HG03280 (cell line): ENCODE measurements at regions not wholly inside any gene's neighbourhood (a gene's known extent, or its start where the extent isn't known, plus 50 kb on each side); places are given as distances from the start of the nearest gene placed in this dataset.
"Not testable (repeated sequence)": the region's sequence is repeated elsewhere in the genome, so short reads cannot be mapped to it uniquely, and the experiment has no call there.

Experiments
- ATAC-seq: cut with Tn5 transposase; IDR thresholded peaks from one replicate; pipeline ENCODE4 v1.9.1; 2021; ENCODE audit warnings: mild to moderate bottlenecking, moderate library complexity; ENCODE audit not compliant: unreplicated experiment

- ATAC-seq = not testable (repeated sequence)
These were observed 900.2 kb upstream of the PRKX start for GRCh38 chrX:4613651-4614050.

DNA sequence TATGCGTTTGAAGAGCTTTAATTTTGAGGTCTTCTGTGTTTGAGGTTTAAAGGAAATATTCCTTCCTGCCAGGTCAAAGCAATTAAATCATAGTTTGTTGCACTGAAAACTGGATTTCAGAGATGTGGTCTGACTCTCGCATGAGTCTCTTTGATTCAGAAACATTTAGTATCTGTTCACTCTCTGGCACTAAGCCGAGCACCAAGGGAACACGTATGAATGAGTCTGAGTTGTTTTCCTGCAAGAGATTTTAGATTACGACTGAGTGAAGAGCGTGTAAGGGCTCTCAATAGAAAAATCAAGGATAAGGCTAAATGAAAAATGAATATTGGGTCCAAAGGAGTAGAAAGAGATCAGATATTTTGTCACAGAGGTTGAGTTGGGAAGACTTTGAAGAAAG is 875.4 kb upstream of the PRKX start:
- no peak for ATAC-seq

DNA sequence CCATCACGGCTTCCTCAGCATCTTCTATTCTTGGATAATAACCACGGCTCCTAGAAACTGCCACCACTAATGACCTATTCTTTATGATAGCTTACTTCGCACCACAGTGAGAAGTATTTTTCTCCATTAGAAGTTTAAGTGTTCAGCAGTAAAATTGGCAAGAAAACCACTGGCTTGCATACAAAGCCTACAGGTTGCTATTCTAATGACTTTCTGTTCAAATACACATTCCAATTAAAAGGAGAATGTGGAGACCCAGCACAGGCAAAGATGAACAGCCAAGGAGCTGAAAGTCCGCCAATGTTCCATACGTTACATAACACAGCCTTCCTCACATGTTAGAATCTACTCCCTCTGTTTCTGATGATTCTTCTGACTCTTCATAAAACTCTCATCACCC is 875.0 kb upstream of the PRKX start:
- no peak for ATAC-seq

- ATAC-seq = no peak
These were observed 874.6 kb upstream of the PRKX start for GRCh38 chrX:4588056-4588455.

DNA sequence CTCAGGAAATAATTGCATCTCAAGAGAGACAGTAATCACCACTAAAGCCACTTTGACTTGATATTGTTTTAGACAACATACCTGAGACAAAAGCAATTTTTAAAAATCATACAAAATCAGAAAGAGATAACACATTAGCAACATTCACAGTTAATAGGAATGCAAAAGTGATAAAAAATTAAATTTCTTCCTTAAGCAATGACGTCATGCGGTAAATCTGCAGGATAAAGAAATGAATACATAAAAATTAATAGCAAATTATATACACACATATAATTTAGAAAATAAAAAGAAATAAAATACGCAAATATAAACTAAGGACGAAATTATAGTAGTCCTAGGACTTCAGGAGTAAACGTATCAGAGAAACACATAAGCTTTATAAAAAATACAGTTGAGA is 866.5 kb upstream of the PRKX start:
- ATAC-seq = no peak

GRCh38 chrX:4579480-4579879 is 866.0 kb upstream of the PRKX start:
- no peak for ATAC-seq

DNA sequence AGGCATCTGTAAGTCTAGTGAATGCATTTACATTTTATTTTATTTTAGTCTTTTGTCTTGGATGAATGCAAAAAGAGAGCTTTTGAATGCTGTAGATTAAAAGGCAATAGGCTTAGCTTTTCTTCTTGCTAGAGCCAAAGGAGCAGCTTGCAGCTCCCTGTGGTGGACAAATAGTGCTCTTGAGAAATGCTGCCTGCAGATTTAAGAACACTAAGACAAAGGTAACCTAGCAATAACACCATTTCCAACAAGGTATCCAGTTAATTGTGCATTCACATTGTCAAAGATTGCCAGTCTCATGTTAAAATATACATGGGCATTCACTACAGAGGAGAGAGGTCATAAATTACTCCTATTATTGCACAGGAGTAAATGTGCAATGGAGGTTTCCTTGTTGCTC is 859.2 kb upstream of the PRKX start:
- ATAC-seq = no peak

DNA sequence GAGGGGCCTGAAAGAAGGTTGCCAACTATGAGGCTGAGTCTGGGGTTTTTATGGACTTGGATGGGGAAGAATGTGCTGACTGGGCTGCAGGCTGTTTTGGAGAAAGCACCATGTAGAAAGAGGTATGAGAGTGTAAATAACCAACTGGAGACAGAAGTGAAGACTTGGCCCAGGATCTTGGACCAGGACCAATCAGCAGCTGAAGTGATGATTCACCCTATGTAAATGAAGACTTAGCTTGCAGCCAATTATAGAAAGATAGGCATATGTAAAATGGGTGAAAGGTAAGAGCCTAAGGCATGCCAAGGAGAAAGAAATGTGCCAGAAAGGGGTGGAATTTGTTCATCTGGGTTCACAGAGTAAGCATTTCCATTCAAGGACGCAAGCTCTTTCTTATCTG is 856.7 kb upstream of the PRKX start:
- ATAC-seq = no peak

- ATAC-seq = no peak
These were observed 846.7 kb upstream of the PRKX start for GRCh38 chrX:4560192-4560591.

DNA sequence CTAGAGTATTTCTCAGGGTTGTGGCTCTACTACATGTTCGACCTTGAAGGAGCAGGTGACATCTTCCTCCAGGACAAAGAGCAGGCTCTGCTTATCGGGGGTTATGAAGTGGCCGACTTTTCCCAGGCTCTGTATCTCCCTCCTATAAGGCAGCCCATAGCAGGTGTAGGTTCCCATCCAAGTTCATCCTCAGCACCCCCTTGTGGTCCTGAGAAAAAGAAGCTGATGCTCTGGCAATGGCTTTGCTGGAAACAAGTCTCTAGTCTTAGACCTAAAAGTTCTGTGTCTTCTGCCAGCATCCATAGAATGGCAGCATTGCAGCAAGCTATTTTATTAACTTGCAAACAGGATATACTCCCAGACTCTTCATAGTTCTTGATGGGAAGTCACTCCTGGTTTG is 836.6 kb upstream of the PRKX start:
- no peak for ATAC-seq

- no peak for ATAC-seq
These were observed 833.9 kb upstream of the PRKX start for GRCh38 chrX:4547213-4547836.

DNA sequence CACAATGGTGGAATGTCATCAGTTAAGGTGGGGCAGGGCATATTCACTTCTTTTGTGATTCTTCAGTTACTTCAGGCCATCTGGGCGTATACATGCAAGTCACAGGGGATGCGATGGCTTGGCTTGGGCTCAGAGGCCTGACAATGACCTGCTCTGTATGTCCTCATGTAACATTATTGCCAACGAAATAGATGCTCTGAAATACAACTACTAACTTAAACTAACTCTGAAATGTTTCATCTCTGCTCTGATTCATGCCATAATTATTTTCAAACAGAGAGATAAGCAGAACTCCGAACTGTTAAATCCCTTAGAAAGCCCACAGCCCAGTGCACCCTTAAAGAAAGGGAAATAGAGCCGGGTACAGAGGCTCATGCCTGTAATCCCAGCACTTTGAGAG is 832.7 kb upstream of the PRKX start:
- not testable (repeated sequence) for ATAC-seq

- ATAC-seq = no peak
These were observed 814.8 kb upstream of the PRKX start for GRCh38 chrX:4528247-4528646.

DNA sequence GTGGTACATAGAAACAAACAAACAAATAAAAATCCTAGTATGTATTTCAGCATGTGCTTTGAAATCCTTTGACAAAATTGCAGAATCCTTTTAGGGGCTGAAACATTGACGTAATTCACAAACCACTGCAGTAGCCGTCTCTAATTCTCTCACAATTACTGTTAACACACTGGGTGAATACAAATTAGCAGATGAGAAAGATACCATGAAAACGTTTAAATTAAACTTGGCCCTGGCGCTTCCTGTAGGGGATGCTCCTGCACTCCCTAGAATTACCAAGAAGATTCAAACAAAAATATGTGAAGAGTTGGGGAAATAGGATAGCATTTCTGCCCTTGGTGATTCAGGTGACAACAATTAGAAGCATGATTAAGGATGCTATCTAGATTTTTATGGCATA is 772.5 kb upstream of the PRKX start:
- ATAC-seq = no peak

DNA sequence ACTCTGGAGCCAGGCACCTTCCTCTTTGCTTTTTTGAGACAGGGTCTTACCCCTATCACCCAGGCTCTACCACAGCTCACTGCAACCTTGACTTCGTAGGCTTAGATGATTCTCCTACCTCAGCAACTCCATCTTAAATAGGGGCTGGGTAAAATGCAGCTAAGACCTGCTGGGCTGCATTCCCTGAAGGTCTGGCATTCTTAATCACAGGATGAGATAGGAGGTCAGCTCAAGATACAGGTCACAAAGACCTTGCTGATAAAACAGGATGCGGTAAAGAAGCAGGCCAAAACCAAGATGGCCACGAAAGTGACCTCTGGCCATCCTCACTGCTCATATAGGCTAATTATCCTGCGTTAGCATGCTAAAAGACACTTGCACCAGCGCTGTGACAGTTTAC is 770.8 kb upstream of the PRKX start:
- no peak for ATAC-seq

DNA sequence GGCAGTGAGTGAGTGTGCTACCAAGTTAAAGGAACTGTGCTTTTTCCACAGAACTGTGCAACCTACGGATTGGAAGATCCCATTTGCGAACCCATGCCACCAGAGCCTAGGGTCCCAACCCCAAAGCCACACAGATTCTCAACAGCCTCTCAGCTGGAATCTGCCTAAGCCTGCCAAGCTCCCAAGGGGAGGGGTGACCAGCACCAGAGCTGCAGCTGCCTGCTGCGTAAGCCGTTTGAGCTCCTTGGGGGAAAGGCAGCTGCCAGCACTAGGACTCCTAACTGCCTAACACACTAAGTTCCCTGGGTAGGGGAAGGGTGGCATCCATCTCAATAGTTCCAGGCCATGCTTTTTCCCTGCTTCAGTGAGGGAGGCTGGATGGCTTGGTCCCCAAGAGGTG is 738.1 kb upstream of the PRKX start:
- no peak for ATAC-seq

- ATAC-seq = no peak
These were observed 736.7 kb upstream of the PRKX start for GRCh38 chrX:4450177-4450576.

- no peak for ATAC-seq
These were observed 722.5 kb upstream of the PRKX start for GRCh38 chrX:4435905-4436304.

DNA sequence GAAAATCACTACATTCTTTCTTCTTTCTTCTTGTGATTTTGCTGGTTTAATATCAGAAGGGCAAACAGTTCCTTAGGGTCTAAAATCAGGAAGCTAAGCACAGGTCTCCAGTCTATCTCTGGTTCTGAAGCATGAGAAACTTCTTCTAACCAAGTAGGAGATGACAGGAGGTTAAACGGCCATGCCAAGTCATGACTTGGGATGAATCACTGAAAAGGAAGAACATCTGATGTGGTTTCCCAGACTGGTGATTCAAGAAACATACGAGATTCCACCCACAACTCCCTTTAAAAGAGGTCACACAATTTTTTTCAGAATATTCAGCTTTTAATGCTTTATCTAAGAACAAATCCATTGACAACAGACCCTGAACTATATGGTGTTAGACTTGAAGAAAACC is 684.0 kb upstream of the PRKX start:
- no peak for ATAC-seq

DNA sequence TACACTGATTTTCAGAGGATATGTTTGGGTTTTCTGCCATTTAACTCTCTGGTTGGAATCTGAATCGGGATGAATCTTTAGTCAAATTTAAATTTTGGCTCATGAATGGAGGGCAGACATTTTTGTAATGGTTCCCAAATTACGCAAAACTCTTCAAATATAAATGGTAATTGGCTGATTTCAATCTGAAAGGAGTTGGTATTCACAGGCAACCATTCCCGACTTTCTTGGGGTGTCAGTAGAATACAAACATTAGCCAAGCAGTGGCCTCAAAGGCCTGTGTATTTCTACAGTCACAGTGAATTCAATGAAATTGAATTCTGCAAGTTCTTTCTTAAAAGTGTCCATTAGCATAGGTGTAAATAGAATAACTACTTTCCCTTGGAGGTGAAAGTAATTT is 668.8 kb upstream of the PRKX start:
- no peak for ATAC-seq

DNA sequence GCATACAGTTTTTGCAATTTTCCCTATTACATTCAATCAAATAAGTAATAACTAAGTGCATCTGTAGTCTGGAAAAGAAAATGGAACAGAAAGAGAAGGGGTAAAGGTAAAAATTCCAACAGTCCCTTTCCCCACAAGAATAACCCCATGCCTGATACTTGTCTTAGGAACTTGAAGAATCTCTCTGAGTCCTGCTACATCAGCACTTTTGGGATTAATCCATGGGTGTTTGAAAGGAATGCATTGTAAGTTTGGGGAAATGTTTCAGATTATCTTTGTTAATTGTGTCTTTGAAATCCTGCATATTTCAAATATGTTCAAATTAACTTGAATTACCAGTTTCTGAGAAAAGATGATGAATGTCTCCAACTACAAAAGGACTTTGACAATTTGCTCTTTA is 667.3 kb upstream of the PRKX start:
- no peak for ATAC-seq

DNA sequence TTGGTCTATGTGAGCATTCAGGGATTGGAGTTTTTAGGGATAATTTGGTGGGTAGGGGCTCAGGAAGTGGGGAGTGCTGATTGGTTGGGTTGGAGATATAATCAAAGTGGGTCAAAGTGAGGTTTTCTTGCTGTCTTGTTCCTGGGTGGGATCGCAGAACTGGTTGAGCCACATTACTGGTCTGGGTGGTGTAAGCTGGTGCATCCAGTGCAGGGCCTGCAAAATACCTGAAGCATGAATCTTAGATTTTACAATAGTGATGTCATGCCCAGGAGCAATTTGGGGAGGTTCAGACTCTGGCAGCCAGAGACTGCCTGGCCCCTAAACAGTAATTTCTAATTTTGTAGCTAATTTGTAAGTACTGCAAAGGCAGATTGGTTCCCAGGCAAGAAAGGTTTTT is 665.6 kb upstream of the PRKX start:
- no peak for ATAC-seq

- ATAC-seq = no peak
These were observed 660.3 kb upstream of the PRKX start for GRCh38 chrX:4373791-4374190.

DNA sequence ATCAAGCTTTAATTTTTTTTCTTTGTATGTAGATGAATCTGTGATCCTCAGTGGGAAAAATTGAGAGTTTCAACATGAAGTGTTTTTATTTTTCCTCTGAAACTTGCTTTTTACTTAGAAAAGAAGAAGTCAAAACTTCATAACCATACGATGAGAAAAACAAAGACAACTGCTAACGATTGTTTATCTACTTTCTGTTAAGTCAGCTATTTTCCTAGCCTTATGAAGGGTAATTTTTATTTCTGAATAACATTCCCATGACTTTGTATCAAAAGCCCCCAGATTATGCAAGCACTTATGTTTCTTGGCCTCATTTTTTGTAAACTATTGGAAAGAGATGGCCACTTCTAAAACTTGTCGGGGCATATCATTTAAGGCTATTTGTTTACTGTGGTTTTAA is 645.1 kb upstream of the PRKX start:
- ATAC-seq = no peak
